ENCODE measurements at regions not wholly inside any gene's neighbourhood (a gene's known extent, or its start where the extent isn't known, plus 50 kb on each side); places are given as distances from the start of the nearest gene placed in this dataset.

DNA sequence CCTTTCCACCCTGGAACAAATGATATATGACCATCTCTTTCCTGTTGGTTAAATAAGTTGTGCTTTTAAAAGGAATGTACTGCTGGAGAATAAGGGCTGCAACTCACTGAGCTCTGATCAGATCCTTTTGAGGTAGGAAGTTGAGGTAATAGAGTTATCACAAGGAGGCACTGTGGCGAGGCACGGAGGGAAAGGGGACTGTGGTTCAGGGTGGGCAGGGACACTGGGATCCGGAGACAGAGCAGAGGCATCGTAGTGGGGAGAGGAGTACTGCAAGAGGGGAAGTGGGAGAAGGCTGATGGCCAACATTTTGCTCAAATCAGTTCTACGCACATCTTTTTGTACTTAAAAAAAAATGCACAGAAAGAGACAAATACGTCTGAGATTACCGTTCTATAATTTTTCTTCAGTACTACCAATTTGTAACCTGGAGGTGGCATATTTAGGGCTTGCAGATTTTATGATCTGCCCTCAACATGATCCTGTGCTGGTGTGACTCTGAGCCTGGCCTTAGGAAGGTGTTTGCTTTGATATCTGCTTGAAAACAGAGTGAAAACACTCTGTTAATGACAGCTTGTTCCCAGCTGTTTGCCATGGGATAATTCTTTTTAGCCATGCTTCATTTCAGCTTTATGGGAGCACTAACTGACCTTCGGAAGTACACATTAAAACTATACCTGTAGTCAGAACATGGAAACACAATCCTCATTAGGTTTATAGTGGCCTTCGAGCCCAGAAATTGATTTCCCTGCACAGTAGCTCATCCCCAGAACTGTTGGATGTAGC is 168.1 kb downstream of the KCNE4 start:
- TF ChIP-seq, protein P1, sequence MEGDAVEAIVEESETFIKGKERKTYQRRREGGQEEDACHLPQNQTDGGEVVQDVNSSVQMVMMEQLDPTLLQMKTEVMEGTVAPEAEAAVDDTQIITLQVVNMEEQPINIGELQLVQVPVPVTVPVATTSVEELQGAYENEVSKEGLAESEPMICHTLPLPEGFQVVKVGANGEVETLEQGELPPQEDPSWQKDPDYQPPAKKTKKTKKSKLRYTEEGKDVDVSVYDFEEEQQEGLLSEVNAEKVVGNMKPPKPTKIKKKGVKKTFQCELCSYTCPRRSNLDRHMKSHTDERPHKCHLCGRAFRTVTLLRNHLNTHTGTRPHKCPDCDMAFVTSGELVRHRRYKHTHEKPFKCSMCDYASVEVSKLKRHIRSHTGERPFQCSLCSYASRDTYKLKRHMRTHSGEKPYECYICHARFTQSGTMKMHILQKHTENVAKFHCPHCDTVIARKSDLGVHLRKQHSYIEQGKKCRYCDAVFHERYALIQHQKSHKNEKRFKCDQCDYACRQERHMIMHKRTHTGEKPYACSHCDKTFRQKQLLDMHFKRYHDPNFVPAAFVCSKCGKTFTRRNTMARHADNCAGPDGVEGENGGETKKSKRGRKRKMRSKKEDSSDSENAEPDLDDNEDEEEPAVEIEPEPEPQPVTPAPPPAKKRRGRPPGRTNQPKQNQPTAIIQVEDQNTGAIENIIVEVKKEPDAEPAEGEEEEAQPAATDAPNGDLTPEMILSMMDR (IDR thresholded peaks at IDR 0.05), result no peak
- TF ChIP-seq EP300 (IDR thresholded peaks at IDR 0.05) (no peak), POLR2A (IDR thresholded peaks at IDR 0.05) (no peak)
